SK-N-SH (cell line): ENCODE measurements at regions not wholly inside any gene's neighbourhood (a gene's known extent, or its start where the extent isn't known, plus 50 kb on each side); places are given as distances from the start of the nearest gene placed in this dataset.

ENCODE experiments used
- EP300 ChIP-seq, 2 experiments: IDR thresholded peaks; 2 replicates each; pipeline versions ENCODE4 v1.4.0 to v1.6.1; 2012; ENCODE audit warnings: borderline replicate concordance in 1 of 2, low read depth in 1 of 2, low read length in 1 of 2
- FOXM1 ChIP-seq: IDR thresholded peaks from 2 replicates; pipeline ENCODE4 v1.4.0; 2012; ENCODE audit warnings: low read depth, mild to moderate bottlenecking
- GATA2 ChIP-seq: sonication (generic); formaldehyde crosslinking; IDR thresholded peaks from 2 replicates; pipeline ENCODE4 v1.5.0; 2020; ENCODE audit warnings: mild to moderate bottlenecking, missing genetic modification reagents
- POLR2AphosphoS5 ChIP-seq: IDR thresholded peaks from 2 replicates; pipeline ENCODE4 v1.6.1; 2012; ENCODE audit warnings: low read depth, low read length
- SMC3 ChIP-seq: IDR thresholded peaks from 2 replicates; pipeline ENCODE4 v1.6.1; 2012; ENCODE audit warnings: low read depth, low read length, improper control_type of control experiment
- TAF1 ChIP-seq: IDR thresholded peaks from 2 replicates; pipeline ENCODE4 v1.6.1; 2012; ENCODE audit warnings: low read depth, mild to moderate bottlenecking, low read length, moderate library complexity, borderline replicate concordance
- TF ChIP-seq, protein P1 (sequence below): fragments of 200-600 bp; sonication (generic); IDR thresholded peaks from 2 replicates; pipeline ENCODE4 v1.6.1; 2017; ENCODE audit warnings: antibody characterized with exemption, mild to moderate bottlenecking, moderate library complexity

GRCh38 chr12:30357766-30358490 is 337.7 kb downstream of the IPO8 start:
- TF ChIP-seq, protein P1, sequence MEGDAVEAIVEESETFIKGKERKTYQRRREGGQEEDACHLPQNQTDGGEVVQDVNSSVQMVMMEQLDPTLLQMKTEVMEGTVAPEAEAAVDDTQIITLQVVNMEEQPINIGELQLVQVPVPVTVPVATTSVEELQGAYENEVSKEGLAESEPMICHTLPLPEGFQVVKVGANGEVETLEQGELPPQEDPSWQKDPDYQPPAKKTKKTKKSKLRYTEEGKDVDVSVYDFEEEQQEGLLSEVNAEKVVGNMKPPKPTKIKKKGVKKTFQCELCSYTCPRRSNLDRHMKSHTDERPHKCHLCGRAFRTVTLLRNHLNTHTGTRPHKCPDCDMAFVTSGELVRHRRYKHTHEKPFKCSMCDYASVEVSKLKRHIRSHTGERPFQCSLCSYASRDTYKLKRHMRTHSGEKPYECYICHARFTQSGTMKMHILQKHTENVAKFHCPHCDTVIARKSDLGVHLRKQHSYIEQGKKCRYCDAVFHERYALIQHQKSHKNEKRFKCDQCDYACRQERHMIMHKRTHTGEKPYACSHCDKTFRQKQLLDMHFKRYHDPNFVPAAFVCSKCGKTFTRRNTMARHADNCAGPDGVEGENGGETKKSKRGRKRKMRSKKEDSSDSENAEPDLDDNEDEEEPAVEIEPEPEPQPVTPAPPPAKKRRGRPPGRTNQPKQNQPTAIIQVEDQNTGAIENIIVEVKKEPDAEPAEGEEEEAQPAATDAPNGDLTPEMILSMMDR = no peak
- TF ChIP-seq POLR2AphosphoS5 = no peak
- TF ChIP-seq SMC3 = no peak
- TF ChIP-seq GATA2 (CRISPR knock-in tag) = no peak
- no peak for TF ChIP-seq EP300 (IDR thresholded peaks at IDR 0.05; ENCODE audit: borderline replicate concordance in 1 of 2, low read depth in 1 of 2, low read length in 1 of 2)
- no peak for TF ChIP-seq FOXM1
- TF ChIP-seq TAF1 = no peak
